Right forelimb (tissue), 1 donor: ENCODE measurements at regions not wholly inside any gene's neighbourhood (a gene's known extent, or its start where the extent isn't known, plus 50 kb on each side); places are given as distances from the start of the nearest gene placed in this dataset.
"Not testable (repeated sequence)": the region's sequence is repeated elsewhere in the genome, so short reads cannot be mapped to it uniquely, and the experiment has no call there.

ENCODE experiments used
- DNase-seq: peaks from one replicate; pipeline ENCODE4 v3.0.0-alpha.2; 2018

GRCh38 chr2:159880729-159881128 lies 82.7 kb upstream of the CD302 start:
- no peak for DNase-seq

- DNase-seq = no peak
Measured at GRCh38 chr2:159879051-159879604, 81.1 kb upstream of the CD302 start.

DNA sequence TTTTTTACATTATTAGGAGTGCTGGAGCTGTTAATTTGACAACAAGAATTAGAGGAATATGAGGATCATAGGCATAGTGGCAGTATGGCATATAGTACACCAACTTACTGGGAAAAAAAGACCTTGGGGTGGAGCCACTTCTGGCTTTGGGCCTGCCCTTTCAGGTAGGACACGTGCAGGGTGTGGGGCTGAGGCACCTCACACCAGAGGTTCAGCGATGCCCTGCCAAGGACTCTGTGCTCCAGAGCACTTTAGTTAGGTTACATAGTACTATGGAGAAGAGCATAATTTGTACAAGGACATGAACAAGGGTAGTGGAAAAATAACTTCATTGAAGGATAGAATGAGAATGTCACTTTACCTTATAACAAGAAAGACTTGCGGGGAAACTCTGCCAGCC lies 77.1 kb upstream of the CD302 start:
- no peak for DNase-seq

DNA sequence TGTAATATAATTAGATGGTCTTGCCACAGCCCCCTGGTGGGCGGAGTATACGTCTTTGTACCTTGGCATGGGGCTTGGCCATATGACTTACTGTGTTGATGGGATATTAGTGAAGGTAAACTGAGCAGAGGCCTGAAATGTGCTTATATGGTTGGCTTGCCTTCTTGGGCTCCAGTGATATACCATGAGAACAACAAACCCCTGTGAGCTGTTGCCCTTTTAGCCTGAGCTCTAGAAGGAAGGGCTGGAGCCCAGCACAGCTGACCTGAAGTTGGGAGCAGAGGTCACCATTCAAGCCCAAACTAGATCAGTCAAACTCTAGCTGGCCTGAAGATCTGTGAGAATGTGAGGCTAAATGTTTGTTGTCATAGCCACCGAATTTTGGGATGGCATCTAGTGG lies 75.2 kb upstream of the CD302 start:
- peak; percentile 42 for DNase-seq

GRCh38 chr2:159872353-159872752 lies 74.3 kb upstream of the CD302 start:
- DNase-seq = no peak

- DNase-seq = not testable (repeated sequence)
Measured at GRCh38 chr2:159868598-159869159, 70.7 kb upstream of the CD302 start.

GRCh38 chr2:159867567-159868361 lies 69.8 kb upstream of the CD302 start:
- DNase-seq = no peak

DNA sequence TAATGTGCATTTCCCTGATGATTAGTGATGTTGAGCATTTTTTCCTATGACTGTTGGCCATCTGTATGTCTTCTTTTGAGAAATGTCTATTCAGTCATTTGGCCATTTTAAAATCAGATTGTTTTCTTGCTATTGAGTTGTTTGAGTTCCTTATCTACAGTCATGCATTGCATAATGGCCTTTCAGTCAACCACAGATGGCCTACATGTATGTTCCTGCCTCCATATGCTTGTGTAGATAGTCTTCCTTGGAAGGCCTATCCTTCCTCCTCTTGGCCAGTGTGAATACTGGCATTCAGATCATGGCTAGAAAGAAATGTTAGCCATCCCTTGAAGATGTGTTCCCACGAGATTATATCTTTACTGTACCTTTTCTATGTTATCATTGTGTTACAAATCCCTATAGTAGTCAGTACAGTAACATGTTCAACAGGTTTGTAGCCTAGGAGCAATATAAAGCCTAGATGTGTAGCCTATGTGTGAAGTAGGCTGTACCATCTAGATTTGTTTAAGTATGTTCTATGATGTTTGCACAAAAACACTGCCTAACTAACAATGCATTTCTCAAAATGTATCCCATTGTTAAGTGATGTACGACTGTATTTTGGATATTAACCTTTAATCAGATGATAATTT lies 65.6 kb upstream of the CD302 start:
- DNase-seq = no peak

GRCh38 chr2:159860581-159861310 lies 62.7 kb upstream of the CD302 start:
- DNase-seq = no peak

DNA sequence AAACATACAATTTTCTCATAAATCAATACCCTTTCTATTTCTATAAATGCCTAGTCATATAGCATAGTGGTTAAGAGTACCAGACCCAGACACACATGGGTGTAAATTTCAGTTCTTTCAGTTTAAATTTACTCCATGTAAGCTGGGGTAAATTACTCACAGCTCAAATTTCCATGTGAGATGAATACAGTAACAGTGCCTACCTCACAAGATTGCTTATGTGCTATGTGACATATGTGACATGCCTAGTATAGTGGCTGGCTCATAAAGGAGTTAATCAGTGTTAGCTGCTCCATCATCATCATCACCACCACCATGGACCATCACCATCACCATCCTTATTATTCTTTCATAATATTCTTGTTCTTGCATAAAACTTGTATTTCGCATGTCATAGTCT lies 61.6 kb upstream of the CD302 start:
- no peak for DNase-seq

DNA sequence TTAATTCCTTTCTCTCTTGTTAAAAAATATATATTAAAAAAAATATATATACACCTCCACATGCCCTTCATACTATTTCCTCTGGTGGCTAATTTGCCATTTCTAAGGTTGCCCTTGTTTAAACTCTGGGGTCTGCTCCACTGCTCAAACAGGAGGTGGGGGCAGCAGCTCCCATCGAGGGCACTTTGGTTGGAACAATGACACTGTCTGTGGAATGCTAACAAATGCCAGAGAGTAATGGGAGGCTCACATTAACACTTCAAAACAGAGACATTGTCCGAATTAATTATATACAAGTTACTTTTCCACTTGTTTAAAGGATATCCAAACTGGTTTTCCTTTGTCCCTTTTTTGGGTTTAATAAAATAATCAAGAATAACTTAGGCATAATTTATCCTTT lies 58.8 kb upstream of the CD302 start:
- no peak for DNase-seq

GRCh38 chr2:159855557-159856061 lies 57.6 kb upstream of the CD302 start:
- no peak for DNase-seq

GRCh38 chr2:159855143-159855542 lies 57.1 kb upstream of the CD302 start:
- DNase-seq = no peak

GRCh38 chr2:159854481-159854880 lies 56.5 kb upstream of the CD302 start:
- DNase-seq = no peak

- DNase-seq = no peak
Measured at GRCh38 chr2:159853101-159853500, 55.1 kb upstream of the CD302 start.

DNA sequence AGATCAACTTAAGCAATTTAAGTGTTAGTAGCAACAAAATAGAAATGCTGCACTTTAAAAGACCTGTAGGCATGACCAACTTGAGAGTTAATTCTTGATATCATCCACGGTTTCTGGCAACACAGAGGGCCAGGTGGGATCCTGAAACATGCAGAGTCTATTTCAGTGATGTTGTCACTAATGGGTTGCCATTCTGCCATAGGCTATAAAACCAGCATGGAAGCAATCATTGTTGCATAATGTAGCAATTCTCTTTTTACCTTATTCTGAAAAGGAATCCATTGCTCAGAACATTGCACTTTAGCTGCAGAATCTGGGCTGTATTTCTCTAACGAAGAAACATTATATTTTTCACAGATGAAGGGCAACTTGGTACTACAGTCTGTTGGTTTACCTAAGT lies 53.9 kb upstream of the CD302 start:
- no peak for DNase-seq

DNA sequence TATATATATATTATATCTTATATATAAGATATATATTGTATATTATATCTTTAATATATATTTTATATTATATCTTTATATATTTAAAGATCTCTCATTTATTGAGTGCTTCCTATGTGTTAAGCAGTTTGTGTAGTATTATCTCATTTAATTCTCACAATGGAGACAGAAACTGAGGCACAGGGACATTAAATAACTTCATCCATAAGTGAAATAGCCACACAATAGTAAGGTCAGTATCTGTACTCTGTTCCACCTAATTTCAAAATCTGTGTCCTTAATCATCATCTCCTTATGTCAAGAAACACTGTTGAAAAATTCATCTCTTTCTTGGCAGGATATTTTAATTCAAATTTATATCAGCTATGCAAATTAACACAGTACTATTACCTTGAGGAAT lies 52.8 kb upstream of the CD302 start:
- no peak for DNase-seq

DNA sequence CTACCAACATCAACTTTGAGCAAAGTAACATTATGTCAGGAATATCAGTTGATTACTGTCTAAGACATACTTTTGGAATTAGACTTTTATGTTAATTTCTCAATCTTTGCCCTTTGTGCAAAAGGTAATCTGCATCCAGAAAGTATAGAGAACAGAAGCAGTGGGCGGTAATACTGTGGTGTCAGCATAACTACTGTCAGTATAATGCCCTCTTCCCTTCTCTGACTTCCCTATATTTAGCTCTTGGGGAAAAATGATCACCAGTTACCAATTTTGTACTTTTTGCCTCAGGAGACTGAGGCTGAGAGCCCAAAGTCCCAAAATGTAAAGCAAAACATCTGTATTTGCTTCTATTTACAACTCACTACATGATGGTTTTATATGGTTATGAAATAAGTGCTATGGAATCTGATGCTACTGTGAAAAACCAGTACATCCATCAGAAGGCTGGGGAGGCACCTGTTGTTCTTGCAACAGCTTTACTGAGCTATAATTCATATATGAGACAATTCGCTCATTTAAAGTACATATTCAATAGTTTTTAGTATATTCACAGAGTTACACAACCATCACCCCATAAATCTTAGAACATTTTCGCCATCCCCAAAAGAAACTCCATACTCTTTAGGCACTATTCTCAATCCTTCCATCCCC lies 51.3 kb upstream of the CD302 start:
- DNase-seq = no peak
